Activated CD8-positive, alpha-beta T cell treated with anti-CD3 and anti-CD28 coated beads for 36 hours (primary cell): ENCODE measurements at regions not wholly inside any gene's neighbourhood (a gene's known extent, or its start where the extent isn't known, plus 50 kb on each side); places are given as distances from the start of the nearest gene placed in this dataset.
"Not testable (repeated sequence)": the region's sequence is repeated elsewhere in the genome, so short reads cannot be mapped to it uniquely, and the experiment has no call there.

Experiments used
- ATAC-seq: fragments of 200-7000 bp; cut with Tn5 transposase; one replicate; pipeline ENCODE4 v1.10.0; 2021; ENCODE audit warnings: mild to moderate bottlenecking, moderate library complexity
- CTCF ChIA-PET: fragments of 350-600 bp; sonication (Branson Sonifier 250); formaldehyde crosslinking; loops from one replicate; lab custom pipeline; 2021; ENCODE audit warnings: antibody characterized with exemption; lab: Charles Lee
- POLR2A ChIA-PET: fragments of 350-600 bp; sonication (Branson Sonifier 250); formaldehyde crosslinking; loops from one replicate; lab custom pipeline; 2021; ENCODE audit warnings: antibody characterized with exemption; lab: Charles Lee
- DNase-seq: peaks from one replicate; pipeline ENCODE4 v3.0.0-alpha.2; 2020
- H3K27ac Mint-ChIP-seq: one replicate; pipeline ENCODE4 v1.8.0; 2021; ENCODE audit warnings: mild to moderate bottlenecking, mixed read lengths
- H3K27me3 Mint-ChIP-seq: one replicate; pipeline ENCODE4 v1.8.0; 2021; ENCODE audit warnings: mixed read lengths
- H3K36me3 Mint-ChIP-seq: one replicate; pipeline ENCODE4 v1.8.0; 2021; ENCODE audit warnings: low read depth, mixed read lengths
- H3K4me1 Mint-ChIP-seq: one replicate; pipeline ENCODE4 v1.8.0; 2021; ENCODE audit warnings: low read depth, mixed read lengths
- H3K4me3 Mint-ChIP-seq: one replicate; pipeline ENCODE4 v1.8.0; 2021; ENCODE audit warnings: mild to moderate bottlenecking, moderate library complexity, mixed read lengths
- H3K9me3 Mint-ChIP-seq: one replicate; pipeline ENCODE4 v1.8.0; 2021; ENCODE audit warnings: mixed read lengths
- CTCF ChIP-seq: fragments of 200-600 bp; IDR thresholded peaks from one replicate; pipeline ENCODE4 v1.8.0; 2022; ENCODE audit warnings: antibody characterized with exemption, mild to moderate bottlenecking
- intact Hi-C: fragments of 100-400 bp; cut with micrococcal nuclease; formaldehyde crosslinking; loops from one replicate; pipeline ENCODE4 v1.10.0; 2022

DNA sequence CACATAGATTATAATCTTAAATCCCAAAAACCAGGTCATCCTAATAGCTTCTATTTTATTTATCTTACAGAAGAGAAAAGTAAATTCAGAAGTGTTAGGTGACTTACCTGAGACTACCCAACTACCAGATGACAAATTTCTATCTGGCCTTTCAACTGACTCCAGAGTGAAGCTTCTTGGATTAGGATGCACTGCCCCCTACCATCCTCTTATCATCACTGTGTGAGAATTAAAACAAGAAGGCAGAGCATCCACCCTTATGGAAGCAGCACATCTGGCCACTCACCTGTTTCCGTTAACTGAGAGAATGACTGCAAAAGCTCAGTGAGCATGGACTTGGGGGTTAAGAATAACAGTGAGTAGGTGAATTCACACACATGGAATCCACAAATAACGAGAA, 502.6 kb upstream of the TECRL start:
- POLR2A ChIA-PET: no interaction called here
- no peak for TF ChIP-seq CTCF
- Mint-ChIP-seq H3K27me3 (no peaks in the 10 kb centered on the region), H3K4me1 (no peaks in the 10 kb centered on the region), H3K36me3 (no peaks in the 10 kb centered on the region), H3K27ac (no peak overlapping the region), H3K9me3 (peaks cover 5% of the 10 kb centered on the region), H3K4me3 (no peak overlapping the region)
- intact Hi-C loops: no loop called here
- DNase-seq (no peak), ATAC-seq (no peak)
- CTCF ChIA-PET: no interaction called here

- ChIA-PET POLR2A (no interaction called here), CTCF (no interaction called here)
- no peak for TF ChIP-seq CTCF
- H3K27me3 Mint-ChIP-seq: no peaks in the 10 kb centered on the region
- ATAC-seq: no peak
- no peaks in the 10 kb centered on the region for H3K36me3 Mint-ChIP-seq
- intact Hi-C loops: no loop called here
- no peak overlapping the region for H3K4me3 Mint-ChIP-seq
- no peak overlapping the region for H3K27ac Mint-ChIP-seq
- H3K9me3 Mint-ChIP-seq: no peaks in the 10 kb centered on the region
- DNase-seq: no peak
- H3K4me1 Mint-ChIP-seq: no peaks in the 10 kb centered on the region
Observed at GRCh38 chr4:64903986-64904385, 494.7 kb upstream of the TECRL start.

DNA sequence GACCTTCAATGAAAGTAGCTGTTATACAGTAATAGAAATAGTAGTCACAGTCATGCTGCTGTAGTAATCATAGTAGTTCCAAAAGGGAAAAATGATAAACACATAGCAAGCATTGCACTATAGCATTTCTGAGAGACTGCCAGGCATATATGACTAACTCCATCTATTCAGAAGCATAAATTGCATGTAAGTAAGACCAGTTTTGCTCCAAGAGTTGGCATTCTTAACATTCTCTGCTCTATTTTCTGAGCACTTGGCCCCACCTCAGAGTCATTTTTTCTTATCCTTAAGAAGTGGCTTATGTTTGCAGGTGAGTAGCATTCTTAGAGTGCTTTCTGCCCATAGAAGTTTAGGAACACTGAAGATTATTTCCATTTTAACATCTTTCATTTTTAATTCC, 490.3 kb upstream of the TECRL start:
- intact Hi-C loops: no loop called here
- CTCF ChIA-PET: no interaction called here
- H3K27ac Mint-ChIP-seq: no peak overlapping the region
- no peak overlapping the region for H3K4me3 Mint-ChIP-seq
- TF ChIP-seq CTCF: no peak
- H3K36me3 Mint-ChIP-seq: no peaks in the 10 kb centered on the region
- no peaks in the 10 kb centered on the region for H3K9me3 Mint-ChIP-seq
- no peaks in the 10 kb centered on the region for H3K27me3 Mint-ChIP-seq
- ATAC-seq (no peak), DNase-seq (no peak)
- POLR2A ChIA-PET: no interaction called here
- H3K4me1 Mint-ChIP-seq: no peaks in the 10 kb centered on the region

- intact Hi-C loops, H3K27ac Mint-ChIP-seq, POLR2A ChIA-PET, ATAC-seq, H3K36me3 Mint-ChIP-seq, H3K4me1 Mint-ChIP-seq, CTCF ChIA-PET, H3K9me3 Mint-ChIP-seq, H3K27me3 Mint-ChIP-seq, DNase-seq, H3K4me3 Mint-ChIP-seq: not testable (repeated sequence)
Observed at GRCh38 chr4:64899030-64899429, 489.8 kb upstream of the TECRL start.

- no peak for ATAC-seq
- Mint-ChIP-seq H3K36me3 (no peaks in the 10 kb centered on the region), H3K4me3 (no peak overlapping the region), H3K27me3 (no peaks in the 10 kb centered on the region), H3K9me3 (no peaks in the 10 kb centered on the region), H3K27ac (no peak overlapping the region), H3K4me1 (no peaks in the 10 kb centered on the region)
- ChIA-PET CTCF (no interaction called here), POLR2A (no interaction called here)
- no peak for DNase-seq
- intact Hi-C loops: no loop called here
- no peak for TF ChIP-seq CTCF
Observed at GRCh38 chr4:64897683-64898082, 488.4 kb upstream of the TECRL start.

- H3K4me1 Mint-ChIP-seq: no peaks in the 10 kb centered on the region
- DNase-seq (no peak), ATAC-seq (no peak)
- ChIA-PET POLR2A (no interaction called here), CTCF (interaction anchor here (0.7 kb wide), 1 partner anchor 9 kb away, joined by 4 read pairs; no protein-coding TSS in a partner anchor)
- intact Hi-C loops: no loop called here
- no peak for TF ChIP-seq CTCF
- H3K9me3 Mint-ChIP-seq: no peaks in the 10 kb centered on the region
- no peaks in the 10 kb centered on the region for H3K36me3 Mint-ChIP-seq
- no peaks in the 10 kb centered on the region for H3K27me3 Mint-ChIP-seq
- H3K27ac Mint-ChIP-seq: no peak overlapping the region
- H3K4me3 Mint-ChIP-seq: no peak overlapping the region
Observed at GRCh38 chr4:64895031-64895430, 485.8 kb upstream of the TECRL start.
